GM21360 (cell line): ENCODE measurements at regions not wholly inside any gene's neighbourhood (a gene's known extent, or its start where the extent isn't known, plus 50 kb on each side); places are given as distances from the start of the nearest gene placed in this dataset.
A peak's percentile ranks its signal among the peaks of the same experiment; 100 is the strongest.
"Not testable (repeated sequence)": the region's sequence is repeated elsewhere in the genome, so short reads cannot be mapped to it uniquely, and the experiment has no call there.

Experiments
- ATAC-seq: cut with Tn5 transposase; IDR thresholded peaks from one replicate; pipeline ENCODE4 v1.9.1; 2021; ENCODE audit warnings: mild to moderate bottlenecking, moderate library complexity; ENCODE audit not compliant: unreplicated experiment

DNA sequence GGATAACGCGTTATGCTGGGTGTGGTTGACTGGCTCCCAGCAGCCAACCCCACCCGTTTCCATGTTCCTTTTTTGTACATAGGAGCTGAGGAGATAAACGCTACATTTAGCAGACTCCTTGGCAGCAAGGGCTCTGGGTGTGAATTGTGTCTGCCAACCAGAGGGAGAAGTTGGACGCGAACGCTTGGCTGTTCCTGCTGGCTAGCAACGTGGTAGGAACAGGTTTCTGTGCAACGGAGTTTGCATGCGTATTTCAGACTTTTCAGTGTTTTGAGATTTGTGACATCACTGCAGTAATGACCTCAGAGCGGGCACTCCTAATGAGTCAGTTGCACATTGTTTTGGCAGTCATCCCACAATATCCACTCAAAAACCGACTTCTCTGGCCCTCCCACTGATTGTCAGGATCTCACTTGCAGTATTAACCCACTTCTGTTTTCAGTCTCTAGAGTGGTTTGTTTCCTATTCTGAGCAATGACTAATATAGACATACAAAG lies 98.7 kb upstream of the RGS1 start:
- ATAC-seq = peak; percentile 85

GRCh38 chr1:192477630-192478029 lies 97.9 kb upstream of the RGS1 start:
- peak; percentile 66 for ATAC-seq

DNA sequence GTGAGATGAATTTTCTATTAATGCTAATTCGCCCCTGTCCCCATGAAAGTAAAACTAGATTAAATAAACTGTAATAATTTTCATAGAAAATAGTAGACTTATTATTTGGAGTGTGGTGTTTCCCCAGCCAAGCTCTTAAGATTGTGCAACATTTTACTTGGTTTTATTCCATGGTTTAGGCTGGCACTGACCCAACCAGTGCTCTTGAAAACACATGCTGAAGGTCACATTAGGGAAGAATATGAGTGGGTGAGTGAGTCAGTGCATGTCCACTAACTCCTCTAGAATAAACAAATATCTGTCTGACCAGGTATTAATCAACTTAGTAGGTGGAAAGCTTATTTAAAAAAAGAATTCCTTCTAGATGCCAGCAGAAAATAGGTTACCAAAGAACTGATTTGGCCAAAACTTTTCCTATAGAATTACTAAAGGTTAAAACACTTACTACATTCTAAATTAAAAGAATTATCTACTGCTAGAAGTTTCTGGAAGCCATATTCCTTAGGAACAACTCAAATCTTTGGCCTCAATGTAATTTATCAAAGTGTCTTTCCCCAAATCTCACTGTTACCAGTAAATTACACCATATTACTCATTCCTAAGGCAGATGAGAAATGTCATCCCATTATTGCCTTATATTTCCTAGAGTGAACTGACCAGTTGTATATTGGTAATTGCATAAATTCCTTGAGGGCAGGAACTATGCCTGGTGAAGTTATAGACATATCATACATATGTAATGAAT lies 89.7 kb upstream of the RGS1 start:
- no peak for ATAC-seq

DNA sequence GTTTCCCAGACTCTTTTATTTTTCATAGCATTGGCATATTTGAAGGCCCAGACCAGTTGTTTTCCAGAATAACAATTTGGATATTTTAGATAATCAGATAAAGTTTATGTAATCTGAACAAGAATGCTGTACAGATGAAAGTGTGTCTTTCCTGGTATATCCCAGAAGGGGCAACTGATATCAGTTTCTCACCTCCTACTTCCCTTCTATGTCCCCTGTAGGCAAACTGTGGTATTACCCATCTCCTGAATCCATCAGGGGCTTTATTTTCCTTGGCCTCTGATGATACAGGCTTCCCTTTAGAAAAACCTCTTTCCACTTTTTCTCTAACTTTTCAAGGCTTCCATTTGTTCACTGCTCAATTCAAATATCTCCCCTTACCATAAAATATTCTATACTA lies 87.5 kb upstream of the RGS1 start:
- no peak for ATAC-seq

DNA sequence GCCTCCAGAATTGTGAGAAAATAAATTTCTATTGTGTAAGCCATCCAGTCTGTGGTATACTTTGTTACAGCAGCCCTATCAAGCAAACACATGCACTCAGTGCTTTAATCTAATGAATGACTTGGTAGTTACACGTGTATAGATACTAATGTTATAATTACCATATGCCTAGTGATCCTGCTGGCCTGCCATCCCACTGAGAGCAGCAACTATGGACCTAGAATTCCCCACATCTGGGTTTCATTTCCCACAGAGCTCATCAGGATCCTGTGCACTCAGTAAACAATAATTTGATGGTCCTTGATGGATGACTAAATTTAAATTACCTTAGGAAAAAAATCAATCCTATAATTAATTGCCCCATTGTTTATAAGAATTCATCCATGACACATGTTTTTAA lies 86.5 kb upstream of the RGS1 start:
- no peak for ATAC-seq

- peak; percentile 80 for ATAC-seq
These were observed 85.8 kb upstream of the RGS1 start for GRCh38 chr1:192489748-192490147.

DNA sequence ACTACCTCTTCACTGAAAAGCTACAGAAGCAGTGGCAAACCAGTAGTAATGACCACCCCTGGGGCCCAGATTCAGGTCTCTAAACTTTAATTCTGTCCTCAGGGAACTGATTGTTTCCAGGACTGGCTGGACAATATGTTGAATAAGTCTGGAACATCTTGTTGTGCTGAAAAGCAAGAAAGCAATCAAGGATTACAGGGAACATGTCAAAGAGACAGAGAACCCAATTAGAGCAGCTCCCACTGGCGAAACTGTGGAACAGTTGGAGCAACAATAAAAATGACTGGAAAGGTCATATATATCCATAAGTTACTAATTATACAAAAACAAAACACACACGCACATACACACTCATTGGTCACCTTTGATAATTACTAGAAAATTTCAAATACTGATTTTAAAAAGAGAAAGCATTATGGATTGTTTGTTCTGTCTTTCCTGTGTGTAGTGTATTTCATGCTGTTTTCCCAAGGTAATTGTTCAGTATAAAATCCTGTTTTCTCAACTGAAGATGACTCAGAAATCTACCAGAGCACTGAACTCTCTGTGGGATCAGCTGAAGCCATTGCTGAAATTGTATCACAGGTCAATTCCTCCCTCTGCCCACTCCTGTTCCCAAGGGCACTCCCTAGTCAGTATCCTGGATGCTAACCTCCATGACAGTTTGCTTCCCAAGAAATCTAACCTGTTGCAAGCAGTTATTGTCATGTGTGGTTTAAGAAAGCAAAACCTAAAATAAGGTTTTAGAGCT lies 83.6 kb upstream of the RGS1 start:
- ATAC-seq = no peak

GRCh38 chr1:192493584-192493983 lies 82.0 kb upstream of the RGS1 start:
- ATAC-seq = no peak

- ATAC-seq = no peak
These were observed 79.1 kb upstream of the RGS1 start for GRCh38 chr1:192496369-192497056.

DNA sequence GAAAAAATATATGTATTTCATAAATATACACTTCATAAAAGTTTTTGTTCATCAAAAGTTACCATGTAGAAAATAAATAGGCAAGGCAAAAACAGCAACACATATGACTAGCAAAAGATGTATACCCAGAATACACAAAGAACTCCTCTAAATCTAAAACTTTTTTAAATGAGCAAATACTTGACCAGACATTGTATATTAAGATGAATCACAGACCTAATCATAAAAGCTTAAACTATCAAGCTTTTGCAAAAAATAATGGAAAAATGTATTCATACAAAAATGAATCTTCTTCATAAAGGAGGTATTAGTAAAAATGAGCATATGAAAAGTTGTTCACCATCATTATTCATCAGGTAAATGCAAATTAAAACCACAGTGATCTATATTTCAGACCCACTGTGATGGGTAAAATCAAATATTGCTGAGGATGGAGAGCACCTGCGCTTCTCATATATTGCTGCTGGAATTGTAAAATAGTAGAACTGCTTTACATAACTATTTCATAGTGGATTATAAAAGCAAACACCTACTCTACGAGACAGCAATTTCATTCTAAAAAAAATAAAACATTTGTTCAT lies 78.3 kb upstream of the RGS1 start:
- ATAC-seq = no peak

GRCh38 chr1:192498092-192498491 lies 77.5 kb upstream of the RGS1 start:
- ATAC-seq = not testable (repeated sequence)

DNA sequence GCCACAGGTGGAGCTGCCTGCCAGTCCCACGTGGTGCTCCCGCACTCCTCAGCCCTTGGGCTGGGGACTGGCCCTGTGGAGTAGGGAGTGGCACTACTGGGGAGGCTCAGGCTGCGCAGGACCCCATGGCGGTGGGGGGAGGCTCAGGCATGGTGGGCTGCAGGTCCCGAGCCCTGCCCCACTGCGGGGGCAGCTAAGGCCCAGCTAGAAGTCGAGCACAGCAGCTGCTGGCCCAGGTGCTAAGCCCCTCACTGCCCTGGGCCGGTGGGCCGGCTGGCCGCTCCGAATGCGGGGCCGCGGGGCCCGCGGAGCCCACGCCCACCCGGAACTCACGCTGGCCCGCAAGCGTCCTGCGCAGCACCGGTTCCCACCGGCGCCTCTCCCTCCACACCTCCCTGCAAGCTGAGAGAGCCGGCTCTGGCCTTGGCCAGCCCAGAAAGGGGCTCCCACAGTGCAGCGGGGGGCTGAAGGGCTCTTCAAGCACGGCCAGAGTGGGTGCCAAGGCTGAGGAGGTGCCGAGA lies 76.5 kb upstream of the RGS1 start:
- ATAC-seq = not testable (repeated sequence)

GRCh38 chr1:192500541-192500940 lies 75.0 kb upstream of the RGS1 start:
- not testable (repeated sequence) for ATAC-seq

DNA sequence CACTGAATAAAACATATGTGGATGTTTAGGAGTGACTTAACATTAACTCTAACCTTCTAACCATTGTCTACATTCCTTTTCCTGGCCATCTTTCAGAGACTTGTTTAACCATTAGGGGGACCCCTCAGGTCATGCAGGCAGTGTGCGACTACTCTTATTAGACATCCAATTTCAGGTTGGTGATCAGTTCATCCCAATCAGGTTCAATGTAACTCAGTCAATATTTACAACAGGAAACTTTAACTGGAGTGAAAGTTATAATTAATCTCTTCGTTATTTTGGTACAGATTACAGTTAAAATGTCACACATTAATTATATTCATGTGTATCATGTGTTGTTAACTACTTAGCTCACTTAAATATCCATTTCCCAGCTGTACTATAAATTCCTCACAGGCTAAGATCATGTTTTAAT lies 68.8 kb upstream of the RGS1 start:
- peak; percentile 99 for ATAC-seq

- ATAC-seq = peak; percentile 32
These were observed 63.0 kb upstream of the RGS1 start for GRCh38 chr1:192512426-192513162.

DNA sequence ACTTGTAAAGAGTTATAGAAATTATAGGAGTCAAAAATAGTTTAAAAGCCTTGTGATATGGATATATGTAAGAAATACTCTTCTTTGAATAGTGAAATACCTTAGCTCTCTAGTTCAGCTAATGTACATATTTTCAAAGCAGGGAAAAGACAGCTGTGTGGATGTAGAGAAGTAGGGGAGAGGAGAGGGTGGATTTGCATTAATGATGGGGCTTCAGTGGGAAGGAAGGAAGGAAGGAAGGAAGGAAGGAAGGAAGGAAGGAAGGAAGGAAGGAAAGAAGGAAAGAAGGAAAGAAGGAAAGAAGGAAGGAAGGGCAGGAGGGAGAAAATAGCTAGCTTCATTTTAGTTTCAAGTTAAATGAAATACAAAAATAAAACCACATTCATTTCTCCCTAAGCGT lies 62.4 kb upstream of the RGS1 start:
- ATAC-seq = no peak

DNA sequence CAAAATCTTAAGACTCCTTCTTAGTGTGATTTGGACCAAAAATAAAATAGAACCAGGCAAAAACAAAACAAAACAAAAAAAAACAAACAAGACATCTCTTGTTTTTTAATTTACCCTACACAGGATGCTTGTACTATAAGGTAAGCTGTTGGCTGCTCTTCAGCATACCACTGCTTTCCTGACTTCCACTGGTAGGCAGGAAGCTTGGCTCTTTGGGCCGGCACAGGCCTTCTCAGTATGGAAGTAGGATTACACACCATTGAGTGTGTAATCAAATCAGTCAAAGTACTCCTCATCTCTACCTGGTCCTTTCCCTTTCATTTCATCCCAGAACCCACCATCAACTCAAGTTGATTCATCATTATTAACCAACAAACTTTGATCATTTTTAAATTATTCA lies 61.9 kb upstream of the RGS1 start:
- ATAC-seq = no peak

- ATAC-seq = peak; percentile 97
These were observed 58.7 kb upstream of the RGS1 start for GRCh38 chr1:192516776-192517297.

DNA sequence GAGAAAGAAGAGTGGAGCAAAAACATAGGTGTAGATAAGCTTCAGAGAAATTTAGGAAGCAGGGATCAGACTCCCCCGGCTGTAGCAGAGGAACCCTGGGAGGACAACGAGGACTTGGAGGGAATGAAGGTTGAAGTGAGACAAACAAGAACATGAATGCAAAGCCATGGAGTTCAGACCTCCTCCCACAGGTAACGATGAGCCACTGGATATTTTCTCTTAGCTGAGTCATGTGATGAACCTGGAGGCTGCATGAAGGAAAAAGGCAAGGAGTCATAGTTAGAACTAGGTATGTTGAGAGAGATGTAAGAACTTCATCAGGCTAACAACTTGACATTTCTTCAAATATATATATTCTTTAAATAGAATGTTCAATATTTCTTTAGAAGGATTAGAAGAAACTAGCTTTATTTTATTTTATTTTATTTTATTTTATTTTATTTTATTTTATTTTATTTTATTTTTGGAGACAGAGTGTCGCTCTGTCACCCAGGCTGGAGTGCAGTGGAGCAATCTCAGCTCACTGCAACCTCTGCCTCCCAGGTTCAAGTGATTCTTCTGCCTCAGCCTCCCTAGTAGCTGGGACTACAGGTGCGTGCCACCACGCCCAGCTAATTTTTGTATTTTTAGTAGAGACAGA lies 57.7 kb upstream of the RGS1 start:
- not testable (repeated sequence) for ATAC-seq

DNA sequence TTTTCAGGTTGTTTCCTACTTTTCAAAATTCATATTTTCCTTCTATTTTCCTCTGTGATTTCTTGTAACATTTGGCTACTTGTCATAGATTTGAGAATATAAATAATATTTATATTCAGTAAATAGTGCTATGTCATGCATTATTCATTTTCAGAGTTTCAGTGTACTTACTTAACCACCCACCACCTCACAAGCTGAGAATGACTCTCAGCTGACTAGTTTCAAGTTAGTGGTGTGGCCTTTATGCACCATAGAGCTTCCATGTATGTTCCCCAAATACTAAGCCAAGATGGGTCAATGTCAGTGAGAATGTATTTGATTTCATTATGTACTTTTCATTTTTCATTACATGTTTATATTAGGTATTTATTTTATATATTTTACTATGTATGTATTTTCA lies 56.9 kb upstream of the RGS1 start:
- peak; percentile 43 for ATAC-seq
